ENCODE measurements at regions not wholly inside any gene's neighbourhood (a gene's known extent, or its start where the extent isn't known, plus 50 kb on each side); places are given as distances from the start of the nearest gene placed in this dataset.

GRCh38 chr5:168184103-168184502, 107.3 kb upstream of the WWC1 start:
- H3K9me3 ChIP-seq (ENCODE audit: low read depth, low read length) = no peaks in the 10 kb centered on the region
- H3K4me2 ChIP-seq (ENCODE audit: insufficient read depth, low read length) = no peak overlapping the region
- H3K36me3 ChIP-seq (ENCODE audit: insufficient read depth, low read length) = no peaks in the 10 kb centered on the region
- DNase-seq (ENCODE audit: insufficient read length, low spot score, missing footprints) = peak; percentile 39
- no peak overlapping the region for H3K27ac ChIP-seq (ENCODE audit: low read depth, low read length)
- no peak for TF ChIP-seq CTCF (IDR thresholded peaks at IDR 0.05; ENCODE audit: extremely low read depth, low read depth, low read length)
- H3K79me2 ChIP-seq (ENCODE audit: insufficient read depth, low read length) = no peaks in the 10 kb centered on the region
- H4K20me1 ChIP-seq (ENCODE audit: insufficient read depth, low read length) = no peaks in the 10 kb centered on the region
- H3K27me3 ChIP-seq (ENCODE audit: insufficient read depth, low read length) = no peaks in the 10 kb centered on the region
- H2AFZ ChIP-seq (ENCODE audit: low read length) = no peak overlapping the region
- H3K4me3 ChIP-seq (ENCODE audit: insufficient read depth, low read length) = no peak overlapping the region
- peaks cover 4% of the 10 kb centered on the region for H3K4me1 ChIP-seq (ENCODE audit: insufficient read depth, low read length)

GRCh38 chr5:168186289-168187074, 105.0 kb upstream of the WWC1 start:
- H2AFZ ChIP-seq (ENCODE audit: low read length) = no peak overlapping the region
- no peak overlapping the region for H3K4me3 ChIP-seq (ENCODE audit: insufficient read depth, low read length)
- no peak for DNase-seq (ENCODE audit: insufficient read length, low spot score, missing footprints)
- H4K20me1 ChIP-seq (ENCODE audit: insufficient read depth, low read length) = no peaks in the 10 kb centered on the region
- H3K4me1 ChIP-seq (ENCODE audit: insufficient read depth, low read length) = no peaks in the 10 kb centered on the region
- H3K9me3 ChIP-seq (ENCODE audit: low read depth, low read length) = no peaks in the 10 kb centered on the region
- no peaks in the 10 kb centered on the region for H3K79me2 ChIP-seq (ENCODE audit: insufficient read depth, low read length)
- TF ChIP-seq CTCF (IDR thresholded peaks at IDR 0.05; ENCODE audit: extremely low read depth, low read depth, low read length) = no peak
- H3K36me3 ChIP-seq (ENCODE audit: insufficient read depth, low read length) = no peaks in the 10 kb centered on the region
- no peak overlapping the region for H3K4me2 ChIP-seq (ENCODE audit: insufficient read depth, low read length)
- no peaks in the 10 kb centered on the region for H3K27me3 ChIP-seq (ENCODE audit: insufficient read depth, low read length)
- H3K27ac ChIP-seq (ENCODE audit: low read depth, low read length) = no peak overlapping the region

GRCh38 chr5:168187614-168188013, 103.8 kb upstream of the WWC1 start:
- no peaks in the 10 kb centered on the region for H4K20me1 ChIP-seq (ENCODE audit: insufficient read depth, low read length)
- H3K36me3 ChIP-seq (ENCODE audit: insufficient read depth, low read length) = no peaks in the 10 kb centered on the region
- no peaks in the 10 kb centered on the region for H3K4me1 ChIP-seq (ENCODE audit: insufficient read depth, low read length)
- H3K27me3 ChIP-seq (ENCODE audit: insufficient read depth, low read length) = no peaks in the 10 kb centered on the region
- no peak overlapping the region for H2AFZ ChIP-seq (ENCODE audit: low read length)
- H3K27ac ChIP-seq (ENCODE audit: low read depth, low read length) = no peak overlapping the region
- H3K4me2 ChIP-seq (ENCODE audit: insufficient read depth, low read length) = no peak overlapping the region
- no peaks in the 10 kb centered on the region for H3K79me2 ChIP-seq (ENCODE audit: insufficient read depth, low read length)
- no peak for DNase-seq (ENCODE audit: insufficient read length, low spot score, missing footprints)
- no peak overlapping the region for H3K4me3 ChIP-seq (ENCODE audit: insufficient read depth, low read length)
- no peaks in the 10 kb centered on the region for H3K9me3 ChIP-seq (ENCODE audit: low read depth, low read length)
- TF ChIP-seq CTCF (IDR thresholded peaks at IDR 0.05; ENCODE audit: extremely low read depth, low read depth, low read length) = no peak

- Histone ChIP-seq H3K79me2 (ENCODE audit: insufficient read depth, low read length) (no peaks in the 10 kb centered on the region), H3K36me3 (ENCODE audit: insufficient read depth, low read length) (no peaks in the 10 kb centered on the region), H2AFZ (ENCODE audit: low read length) (no peak overlapping the region), H4K20me1 (ENCODE audit: insufficient read depth, low read length) (no peaks in the 10 kb centered on the region), H3K27ac (ENCODE audit: low read depth, low read length) (no peak overlapping the region), H3K4me2 (ENCODE audit: insufficient read depth, low read length) (no peak overlapping the region), H3K27me3 (ENCODE audit: insufficient read depth, low read length) (no peaks in the 10 kb centered on the region), H3K4me1 (ENCODE audit: insufficient read depth, low read length) (no peaks in the 10 kb centered on the region), H3K9me3 (ENCODE audit: low read depth, low read length) (no peaks in the 10 kb centered on the region), H3K4me3 (ENCODE audit: insufficient read depth, low read length) (no peak overlapping the region)
- TF ChIP-seq CTCF (IDR thresholded peaks at IDR 0.05; ENCODE audit: extremely low read depth, low read depth, low read length) = no peak
- DNase-seq (ENCODE audit: insufficient read length, low spot score, missing footprints) = peak; percentile 58
Observed at GRCh38 chr5:168188182-168188581, 103.3 kb upstream of the WWC1 start.
